IPS DF 6.9 (cell line): ENCODE measurements at regions not wholly inside any gene's neighbourhood (a gene's known extent, or its start where the extent isn't known, plus 50 kb on each side); places are given as distances from the start of the nearest gene placed in this dataset.
A peak's percentile ranks its signal among the peaks of the same experiment; 100 is the strongest.
"Not testable (repeated sequence)": the region's sequence is repeated elsewhere in the genome, so short reads cannot be mapped to it uniquely, and the experiment has no call there.

Source experiments
- DNase-seq: peaks from one replicate; pipeline ENCODE4 v3.0.0-alpha.2; 2013; ENCODE audit warnings: low read depth, low spot score
- H3K27ac ChIP-seq: one replicate; pipeline ENCODE4 v1.5.1; 2013; ENCODE audit warnings: low read length, control low read depth
- H3K27me3 ChIP-seq: 2 replicates; pipeline ENCODE4 v1.6.1; 2013; ENCODE audit warnings: mild to moderate bottlenecking, low read length; ENCODE audit not compliant: control insufficient read depth, insufficient read depth
- H3K36me3 ChIP-seq: 2 replicates; pipeline ENCODE4 v1.6.1; 2013; ENCODE audit warnings: low read length; ENCODE audit not compliant: control insufficient read depth, insufficient read depth
- H3K4me1 ChIP-seq: 2 replicates; pipeline ENCODE4 v1.6.1; 2013; ENCODE audit warnings: low read length; ENCODE audit not compliant: control insufficient read depth, insufficient read depth
- H3K4me3 ChIP-seq: 2 replicates; pipeline ENCODE4 v1.5.1; 2013; ENCODE audit warnings: mild to moderate bottlenecking, low read length
- H3K9me3 ChIP-seq: 2 replicates; pipeline ENCODE4 v1.6.1; 2013; ENCODE audit warnings: low read length, inconsistent platforms; ENCODE audit not compliant: control insufficient read depth, insufficient read depth
- WGBS: extraction: QIAGEN DNeasy Blood & Tissue Kit; methylation state at CpG from one replicate; pipeline ENCODE4 v1.1.7; 2013; ENCODE audit warnings: mixed read lengths, missing lambda C conversion rate; ENCODE audit not compliant: insufficient read length, insufficient coverage; 5-methylcytosine and 5-hydroxymethylcytosine counted together

DNA sequence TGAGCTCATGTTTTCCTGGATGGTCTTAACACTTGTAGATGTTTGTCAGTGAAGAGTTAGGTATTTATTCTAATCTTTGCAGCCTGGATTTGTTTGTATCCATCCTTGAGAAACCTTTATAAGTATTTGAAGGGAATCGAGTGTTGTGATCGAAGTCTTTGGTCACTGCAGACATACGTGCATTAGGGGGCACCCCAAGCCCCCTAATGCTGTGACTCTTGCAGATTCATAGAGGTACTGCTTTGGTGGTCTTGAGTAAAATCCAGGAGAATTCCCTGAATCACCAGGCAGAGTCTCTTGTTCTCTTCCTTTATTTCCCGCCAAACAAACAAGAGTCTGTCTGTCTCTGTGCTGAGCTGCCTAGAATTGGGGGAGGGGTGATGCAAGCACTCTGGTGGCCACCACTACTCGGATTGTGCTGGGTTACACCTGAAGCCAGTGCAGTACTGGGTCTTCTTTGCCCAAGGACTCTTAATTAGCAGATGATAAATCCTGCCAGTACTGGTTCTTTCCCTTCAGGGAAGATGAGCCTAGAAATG lies 170.5 kb upstream of the POU1F1 start:
- WGBS = no CpG with 5 or more reads among the region's 5 CpGs
- peak; percentile 1 for DNase-seq
- Histone ChIP-seq H3K27ac (no peak overlapping the region), H3K4me1 (no peaks in the 10 kb centered on the region), H3K9me3 (no peaks in the 10 kb centered on the region), H3K36me3 (no peaks in the 10 kb centered on the region), H3K4me3 (no peak overlapping the region), H3K27me3 (no peaks in the 10 kb centered on the region)

DNA sequence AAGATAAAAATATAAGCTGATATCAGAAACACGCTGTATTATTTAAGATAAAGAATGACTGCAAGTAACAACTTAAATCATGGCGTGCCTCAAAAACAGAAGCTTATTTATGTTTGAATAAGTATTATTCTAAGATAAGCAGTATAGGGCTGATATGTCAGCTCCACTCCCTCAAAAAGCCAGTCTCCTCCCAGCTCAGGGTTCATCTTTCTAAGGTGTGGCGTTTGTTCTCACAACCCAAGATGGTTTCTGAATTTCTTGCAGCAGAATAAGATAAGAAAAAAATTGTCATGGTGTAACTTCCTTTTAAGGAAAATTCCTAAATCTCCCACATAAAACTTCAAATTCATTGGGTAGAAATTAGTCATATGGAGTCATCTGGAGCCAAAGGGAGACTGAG lies 166.1 kb upstream of the POU1F1 start:
- Histone ChIP-seq H3K9me3 (no peaks in the 10 kb centered on the region), H3K4me1 (no peaks in the 10 kb centered on the region), H3K27me3 (no peaks in the 10 kb centered on the region), H3K4me3 (no peak overlapping the region), H3K27ac (no peak overlapping the region), H3K36me3 (no peaks in the 10 kb centered on the region)
- no CpG with 5 or more reads among the region's 3 CpGs for WGBS
- DNase-seq = no peak

DNA sequence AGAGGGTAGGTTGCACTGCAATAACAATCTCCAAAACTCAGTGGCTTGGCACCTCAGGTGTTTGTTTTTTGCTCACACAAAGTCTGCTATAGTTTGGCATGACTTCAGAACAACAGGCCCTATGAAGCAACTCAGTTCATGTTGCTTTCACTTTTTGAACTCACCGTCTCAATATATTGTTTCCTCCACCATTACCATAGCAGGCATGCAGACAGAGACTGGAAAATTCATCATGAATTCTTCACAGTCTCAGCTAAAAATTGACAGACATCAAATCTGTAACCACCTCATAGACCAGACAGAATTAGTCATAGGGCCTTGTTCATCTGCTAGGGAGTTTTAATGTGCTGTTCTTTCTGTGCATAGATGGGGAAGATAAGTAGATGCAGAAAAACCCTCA lies 161.4 kb upstream of the POU1F1 start:
- no CpG with 5 or more reads among the region's 1 CpG for WGBS
- no peaks in the 10 kb centered on the region for H3K36me3 ChIP-seq
- H3K4me3 ChIP-seq = no peak overlapping the region
- DNase-seq = no peak
- H3K27me3 ChIP-seq = no peaks in the 10 kb centered on the region
- H3K27ac ChIP-seq = no peak overlapping the region
- H3K9me3 ChIP-seq = no peaks in the 10 kb centered on the region
- H3K4me1 ChIP-seq = no peaks in the 10 kb centered on the region

DNA sequence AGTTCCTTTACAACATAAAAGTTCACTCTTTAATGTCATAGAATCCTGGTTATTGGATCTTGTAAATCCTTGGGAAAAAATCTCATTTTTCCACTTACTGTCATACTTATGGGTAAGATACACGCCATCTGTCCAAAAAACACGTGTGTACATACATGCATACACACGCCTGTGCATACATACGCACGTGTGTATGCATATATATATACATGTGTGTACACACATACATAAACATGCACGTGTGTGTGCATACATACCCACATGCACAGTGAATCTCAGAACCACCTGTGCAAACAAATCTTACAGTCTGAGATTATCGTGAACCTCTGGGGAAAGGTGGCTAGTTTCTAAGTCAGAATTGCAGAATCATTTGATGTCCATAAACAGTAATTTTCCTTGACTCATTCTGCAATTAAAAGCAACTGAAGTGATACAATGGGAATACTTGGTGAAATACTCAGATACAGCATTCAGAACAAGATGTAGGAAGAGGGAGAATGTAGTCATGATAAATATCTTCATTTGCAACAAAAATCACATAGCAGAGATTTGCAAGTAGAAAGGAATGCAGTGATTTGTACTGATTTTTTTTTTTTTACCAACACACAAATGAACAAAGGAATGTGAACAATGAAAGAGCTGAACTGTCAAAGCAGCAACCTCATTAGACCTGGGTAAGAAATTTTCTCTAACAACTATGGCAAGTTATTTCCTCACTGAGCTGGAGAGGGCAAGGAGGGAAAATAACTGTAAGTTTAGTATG lies 160.6 kb upstream of the POU1F1 start:
- Histone ChIP-seq H3K27me3 (no peaks in the 10 kb centered on the region), H3K36me3 (no peaks in the 10 kb centered on the region), H3K27ac (no peak overlapping the region), H3K4me1 (no peaks in the 10 kb centered on the region), H3K9me3 (no peaks in the 10 kb centered on the region), H3K4me3 (no peak overlapping the region)
- no peak for DNase-seq
- WGBS = no CpG with 5 or more reads among the region's 7 CpGs

DNA sequence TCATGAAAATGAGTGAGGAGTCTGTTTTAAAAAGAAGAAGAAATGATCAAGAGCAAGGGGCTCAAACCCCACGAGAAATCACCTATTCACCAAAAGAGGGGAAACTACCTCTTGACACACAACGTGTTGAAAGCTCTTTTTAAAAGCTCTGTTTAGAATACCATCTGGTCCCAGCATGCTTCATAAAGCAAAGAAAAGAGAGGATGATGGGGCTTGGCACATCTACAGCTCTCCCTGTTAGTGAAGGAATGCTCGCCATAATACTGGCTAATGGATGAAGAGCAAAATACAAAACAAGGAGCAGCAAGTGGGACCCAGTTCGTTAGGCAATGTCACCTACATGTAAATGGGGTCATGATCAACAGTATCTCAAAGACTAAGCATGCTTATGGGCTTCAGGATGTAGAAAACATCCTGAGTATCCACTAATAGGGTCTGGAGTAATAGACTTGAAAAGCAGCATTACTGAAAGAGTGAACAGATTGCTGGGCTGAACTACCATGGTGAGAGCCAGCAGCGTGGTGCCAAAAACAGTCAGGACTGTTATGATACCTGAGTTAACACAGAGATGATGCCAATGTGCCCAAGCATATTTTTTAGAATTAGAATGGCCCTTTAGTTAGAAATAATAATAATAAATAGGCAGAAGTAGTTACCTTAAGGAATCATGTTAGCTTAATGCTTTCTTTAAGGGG lies 159.7 kb upstream of the POU1F1 start:
- no CpG with 5 or more reads among the region's 5 CpGs for WGBS

DNA sequence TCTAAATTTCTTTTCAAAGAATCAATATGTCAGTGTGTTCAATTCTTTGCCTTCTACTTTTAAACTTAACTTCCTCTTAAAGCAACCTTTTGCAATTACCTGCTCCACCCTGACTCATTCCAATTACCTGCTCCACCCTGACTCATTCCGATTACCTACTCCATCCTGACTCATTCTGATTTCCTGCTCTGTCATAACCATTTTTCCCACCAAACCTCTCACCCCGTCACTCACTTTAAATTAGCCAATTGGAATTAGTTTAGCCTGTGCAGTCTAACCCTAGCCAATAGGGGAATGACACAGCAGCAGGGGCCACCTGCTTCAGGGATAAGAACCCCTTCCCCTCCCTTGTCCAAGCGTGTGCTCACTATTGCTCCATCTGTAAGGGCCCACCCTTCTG lies 157.1 kb upstream of the POU1F1 start:
- not testable (repeated sequence) for H3K4me3 ChIP-seq

More for the DNA sequence above, 159.7 kb upstream of the POU1F1 start:
- H3K4me1 ChIP-seq = no peaks in the 10 kb centered on the region
- H3K4me3 ChIP-seq = no peak overlapping the region
- no peaks in the 10 kb centered on the region for H3K27me3 ChIP-seq
- no peaks in the 10 kb centered on the region for H3K36me3 ChIP-seq
- no peak for DNase-seq
- no peak overlapping the region for H3K27ac ChIP-seq
- H3K9me3 ChIP-seq = no peaks in the 10 kb centered on the region

DNA sequence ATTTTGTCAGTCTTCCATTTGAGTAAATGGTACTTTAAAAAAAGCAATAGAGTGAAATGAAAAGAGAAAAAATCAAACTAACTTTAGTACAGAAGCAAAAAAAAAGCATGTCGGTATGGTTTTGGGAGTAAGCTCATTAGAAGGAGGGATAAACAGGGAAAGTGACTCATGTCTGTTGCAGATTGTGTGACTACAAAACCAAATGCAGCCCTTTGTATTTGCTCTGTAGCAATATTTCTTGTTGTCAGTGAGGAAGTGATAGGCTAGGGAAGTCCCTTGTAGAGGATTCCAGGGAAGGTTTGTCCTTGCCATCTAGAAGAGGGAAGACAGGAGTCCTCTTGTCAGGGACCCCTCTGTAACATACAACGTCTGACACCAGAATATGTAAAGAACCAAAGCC lies 150.5 kb upstream of the POU1F1 start:
- no peaks in the 10 kb centered on the region for H3K27me3 ChIP-seq
- no peak for DNase-seq
- H3K4me1 ChIP-seq = no peaks in the 10 kb centered on the region
- H3K36me3 ChIP-seq = no peaks in the 10 kb centered on the region
- WGBS = no CpG with 5 or more reads among the region's 2 CpGs
- no peak overlapping the region for H3K27ac ChIP-seq
- no peak overlapping the region for H3K4me3 ChIP-seq
- no peaks in the 10 kb centered on the region for H3K9me3 ChIP-seq

More for the DNA sequence above, 157.1 kb upstream of the POU1F1 start:
- H3K27me3 ChIP-seq, H3K9me3 ChIP-seq, H3K27ac ChIP-seq, H3K36me3 ChIP-seq, H3K4me1 ChIP-seq, DNase-seq: not testable (repeated sequence)
- 100% methylated on average over 1 of the region's 3 CpGs for WGBS

DNA sequence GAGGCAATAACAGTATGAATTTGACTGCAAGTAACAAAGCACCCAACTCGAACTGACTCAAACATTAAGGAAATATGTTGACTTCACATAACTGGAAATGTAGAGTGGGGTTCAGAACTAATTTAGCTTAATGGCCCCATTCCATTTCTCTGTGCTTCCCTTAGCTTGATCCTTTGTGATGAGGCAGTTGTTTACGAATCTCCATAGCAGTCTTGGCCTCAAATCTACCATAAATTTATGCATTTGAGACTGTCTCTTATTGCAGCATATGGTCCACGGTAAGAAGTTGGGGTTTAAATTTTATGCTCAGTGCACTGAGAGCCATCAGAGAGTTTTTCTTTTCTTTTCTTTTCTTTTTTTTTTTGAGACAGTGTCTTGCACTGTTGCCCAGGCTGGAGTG lies 148.7 kb upstream of the POU1F1 start:
- WGBS = no CpG with 5 or more reads among the region's 3 CpGs
- H3K27ac ChIP-seq = no peak overlapping the region
- no peak for DNase-seq
- no peaks in the 10 kb centered on the region for H3K36me3 ChIP-seq
- no peaks in the 10 kb centered on the region for H3K27me3 ChIP-seq
- no peak overlapping the region for H3K4me3 ChIP-seq
- no peaks in the 10 kb centered on the region for H3K4me1 ChIP-seq
- H3K9me3 ChIP-seq = no peaks in the 10 kb centered on the region

DNA sequence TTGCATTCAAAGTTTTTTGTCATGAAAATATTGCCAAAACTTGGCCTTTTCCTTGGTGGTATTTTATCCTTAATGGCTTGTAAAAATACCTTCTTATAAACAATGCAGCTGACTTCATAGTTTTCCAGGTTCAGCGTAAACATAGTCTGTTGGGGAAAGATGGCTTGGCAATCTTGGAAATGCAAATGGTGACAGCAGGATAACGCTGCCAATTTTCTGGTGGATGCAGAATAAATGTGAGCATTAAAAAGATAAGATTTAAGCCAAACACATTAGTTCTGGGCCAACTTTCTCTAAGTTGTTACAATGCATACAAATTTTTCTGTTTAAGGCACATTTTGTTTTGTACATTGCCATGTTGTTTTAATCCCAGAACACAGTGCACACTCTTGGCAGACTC lies 147.0 kb upstream of the POU1F1 start:
- H3K9me3 ChIP-seq = no peaks in the 10 kb centered on the region
- no peak overlapping the region for H3K4me3 ChIP-seq
- H3K36me3 ChIP-seq = no peaks in the 10 kb centered on the region
- DNase-seq = no peak
- H3K27me3 ChIP-seq = no peaks in the 10 kb centered on the region
- H3K4me1 ChIP-seq = no peaks in the 10 kb centered on the region
- H3K27ac ChIP-seq = no peak overlapping the region
- no CpG with 5 or more reads among the region's 2 CpGs for WGBS

DNA sequence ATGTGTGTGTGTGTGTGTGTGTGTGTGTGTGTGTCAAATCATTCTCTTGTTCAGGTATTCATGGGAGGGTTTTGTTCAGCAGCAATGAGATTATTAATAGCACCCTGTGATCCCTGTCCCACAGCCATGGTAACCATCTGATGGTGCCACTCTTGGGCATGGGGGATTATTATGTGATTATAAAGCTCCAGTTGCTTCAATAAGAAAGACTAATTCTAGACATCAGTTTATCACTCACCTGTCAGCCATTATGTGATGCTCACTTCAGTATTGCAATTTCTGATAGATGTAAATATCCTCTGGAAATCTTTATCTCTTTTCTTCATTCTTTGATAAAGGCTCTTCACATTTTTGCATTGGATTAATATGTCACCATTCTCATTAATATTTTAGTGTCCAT lies 145.9 kb upstream of the POU1F1 start:
- Histone ChIP-seq H3K27me3 (no peaks in the 10 kb centered on the region), H3K4me3 (no peak overlapping the region), H3K9me3 (no peaks in the 10 kb centered on the region), H3K27ac (no peak overlapping the region), H3K4me1 (no peaks in the 10 kb centered on the region), H3K36me3 (no peaks in the 10 kb centered on the region)
- no peak for DNase-seq

DNA sequence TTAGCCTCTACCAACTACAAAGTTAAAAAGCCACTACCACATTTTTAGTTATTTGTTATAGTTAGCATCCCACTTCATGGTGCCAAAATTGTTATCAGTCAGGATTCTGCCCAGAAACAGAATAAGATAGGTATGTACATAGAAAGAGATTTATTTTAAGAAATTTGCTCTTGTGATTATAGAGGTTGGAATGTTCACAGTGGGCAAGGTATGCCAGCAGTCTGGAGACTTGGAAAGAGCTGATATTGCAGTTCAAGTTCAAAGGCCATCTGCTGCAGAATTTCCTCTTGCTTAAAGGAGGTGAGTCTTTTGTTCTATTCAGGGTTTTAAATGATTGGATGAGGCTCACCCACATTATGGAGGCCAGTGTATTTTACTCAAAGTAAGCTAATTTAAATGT lies 143.8 kb upstream of the POU1F1 start:
- Histone ChIP-seq H3K9me3 (no peaks in the 10 kb centered on the region), H3K27ac (no peak overlapping the region), H3K4me1 (no peaks in the 10 kb centered on the region), H3K4me3 (no peak overlapping the region), H3K36me3 (no peaks in the 10 kb centered on the region), H3K27me3 (no peaks in the 10 kb centered on the region)
- DNase-seq = no peak
